ENCODE measurements at regions not wholly inside any gene's neighbourhood (a gene's known extent, or its start where the extent isn't known, plus 50 kb on each side); places are given as distances from the start of the nearest gene placed in this dataset.

DNA sequence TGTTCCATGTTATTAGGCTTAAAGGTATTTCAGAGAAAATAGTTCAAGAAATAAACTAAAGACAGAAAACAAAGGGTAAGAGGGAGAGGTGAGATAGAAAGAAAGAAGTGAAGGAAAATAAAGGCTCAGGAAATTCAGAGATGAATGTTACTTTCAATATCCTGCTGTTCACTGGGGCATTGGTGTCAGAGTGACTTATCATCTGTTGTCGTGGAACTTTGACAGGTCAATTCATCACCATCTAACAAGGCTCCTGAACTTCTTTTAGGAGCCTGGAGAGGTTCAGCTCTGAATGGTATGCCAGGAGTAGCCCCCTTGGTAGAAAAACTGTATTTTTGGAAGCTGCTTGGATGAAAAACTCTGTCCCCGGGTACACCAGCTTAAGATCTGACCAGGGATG is 100.1 kb downstream of the KLF6 start:
- no peaks in the 10 kb centered on the region for H3F3A ChIP-seq (replicated peaks; ENCODE audit: insufficient read depth)
- H3K4me2 ChIP-seq, result no peak overlapping the region
- ChIA-PET CTCF (interaction anchor here (0.6 kb wide), 1 partner anchor 56 kb away, joined by 3 read pairs; no protein-coding TSS in a partner anchor), POLR2A (no interaction called here)
- H3K4me3 ChIP-seq (ENCODE audit: low read depth in 2 of 2, low read length in 1 of 2), result no peak overlapping the region
- no peaks in the 10 kb centered on the region for H3K79me2 ChIP-seq (ENCODE audit: insufficient read depth)
- no peak overlapping the region for H3K27ac ChIP-seq (ENCODE audit: low read depth in 2 of 2, low read length in 1 of 2)
- no peaks in the 10 kb centered on the region for H3K27me3 ChIP-seq (ENCODE audit: insufficient read depth)
- H4K20me1 ChIP-seq (ENCODE audit: insufficient read depth), result no peaks in the 10 kb centered on the region
- no peaks in the 10 kb centered on the region; a peak in 1 of 4 replicates for H3K4me1 ChIP-seq (ENCODE audit: control insufficient read depth in 1 of 2, insufficient read depth in 2 of 2, low read depth in 1 of 2, low read length in 1 of 2)
- DNase-seq, result no peak
- TF ChIP-seq, protein P1, sequence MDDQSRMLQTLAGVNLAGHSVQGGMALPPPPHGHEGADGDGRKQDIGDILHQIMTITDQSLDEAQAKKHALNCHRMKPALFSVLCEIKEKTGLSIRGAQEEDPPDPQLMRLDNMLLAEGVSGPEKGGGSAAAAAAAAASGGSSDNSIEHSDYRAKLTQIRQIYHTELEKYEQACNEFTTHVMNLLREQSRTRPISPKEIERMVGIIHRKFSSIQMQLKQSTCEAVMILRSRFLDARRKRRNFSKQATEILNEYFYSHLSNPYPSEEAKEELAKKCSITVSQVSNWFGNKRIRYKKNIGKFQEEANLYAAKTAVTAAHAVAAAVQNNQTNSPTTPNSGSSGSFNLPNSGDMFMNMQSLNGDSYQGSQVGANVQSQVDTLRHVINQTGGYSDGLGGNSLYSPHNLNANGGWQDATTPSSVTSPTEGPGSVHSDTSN (IDR thresholded peaks at IDR 0.05), result no peak
- TF ChIP-seq FOXM1 (IDR thresholded peaks at IDR 0.05; ENCODE audit: low read depth) (no peak), FOSL2 (IDR thresholded peaks at IDR 0.05; ENCODE audit: borderline replicate concordance, low read depth) (no peak), NFIC (IDR thresholded peaks at IDR 0.05; ENCODE audit: borderline replicate concordance) (no peak), MEF2A (IDR thresholded peaks at IDR 0.05; ENCODE audit: borderline replicate concordance, low read depth) (no peak), RCOR1 (IDR thresholded peaks at IDR 0.05; ENCODE audit: low read length) (no peak), ELF1 (IDR thresholded peaks at IDR 0.05) (no peak), TCF12 (IDR thresholded peaks at IDR 0.05) (no peak), RXRA (IDR thresholded peaks at IDR 0.05; ENCODE audit: borderline replicate concordance, low read depth) (no peak), EP300 (IDR thresholded peaks at IDR 0.05; ENCODE audit: borderline replicate concordance in 1 of 2, low read depth in 1 of 2, low read length in 1 of 2) (no peak), TEAD4 (IDR thresholded peaks at IDR 0.05; ENCODE audit: borderline replicate concordance, insufficient read depth) (no peak), RFX5 (IDR thresholded peaks at IDR 0.05; ENCODE audit: low read length) (no peak), GABPA (IDR thresholded peaks at IDR 0.05; ENCODE audit: low read depth) (no peak), JUND (IDR thresholded peaks at IDR 0.05) (no peak)
- TF ChIP-seq, protein P2, sequence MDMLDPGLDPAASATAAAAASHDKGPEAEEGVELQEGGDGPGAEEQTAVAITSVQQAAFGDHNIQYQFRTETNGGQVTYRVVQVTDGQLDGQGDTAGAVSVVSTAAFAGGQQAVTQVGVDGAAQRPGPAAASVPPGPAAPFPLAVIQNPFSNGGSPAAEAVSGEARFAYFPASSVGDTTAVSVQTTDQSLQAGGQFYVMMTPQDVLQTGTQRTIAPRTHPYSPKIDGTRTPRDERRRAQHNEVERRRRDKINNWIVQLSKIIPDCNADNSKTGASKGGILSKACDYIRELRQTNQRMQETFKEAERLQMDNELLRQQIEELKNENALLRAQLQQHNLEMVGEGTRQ (IDR thresholded peaks at IDR 0.05; ENCODE audit: borderline replicate concordance, low read depth, low read length), result no peak
- TF ChIP-seq, protein P3, sequence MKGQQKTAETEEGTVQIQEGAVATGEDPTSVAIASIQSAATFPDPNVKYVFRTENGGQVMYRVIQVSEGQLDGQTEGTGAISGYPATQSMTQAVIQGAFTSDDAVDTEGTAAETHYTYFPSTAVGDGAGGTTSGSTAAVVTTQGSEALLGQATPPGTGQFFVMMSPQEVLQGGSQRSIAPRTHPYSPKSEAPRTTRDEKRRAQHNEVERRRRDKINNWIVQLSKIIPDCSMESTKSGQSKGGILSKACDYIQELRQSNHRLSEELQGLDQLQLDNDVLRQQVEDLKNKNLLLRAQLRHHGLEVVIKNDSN (IDR thresholded peaks at IDR 0.05; ENCODE audit: borderline replicate concordance, low read depth), result no peak
- TF ChIP-seq, protein P4, sequence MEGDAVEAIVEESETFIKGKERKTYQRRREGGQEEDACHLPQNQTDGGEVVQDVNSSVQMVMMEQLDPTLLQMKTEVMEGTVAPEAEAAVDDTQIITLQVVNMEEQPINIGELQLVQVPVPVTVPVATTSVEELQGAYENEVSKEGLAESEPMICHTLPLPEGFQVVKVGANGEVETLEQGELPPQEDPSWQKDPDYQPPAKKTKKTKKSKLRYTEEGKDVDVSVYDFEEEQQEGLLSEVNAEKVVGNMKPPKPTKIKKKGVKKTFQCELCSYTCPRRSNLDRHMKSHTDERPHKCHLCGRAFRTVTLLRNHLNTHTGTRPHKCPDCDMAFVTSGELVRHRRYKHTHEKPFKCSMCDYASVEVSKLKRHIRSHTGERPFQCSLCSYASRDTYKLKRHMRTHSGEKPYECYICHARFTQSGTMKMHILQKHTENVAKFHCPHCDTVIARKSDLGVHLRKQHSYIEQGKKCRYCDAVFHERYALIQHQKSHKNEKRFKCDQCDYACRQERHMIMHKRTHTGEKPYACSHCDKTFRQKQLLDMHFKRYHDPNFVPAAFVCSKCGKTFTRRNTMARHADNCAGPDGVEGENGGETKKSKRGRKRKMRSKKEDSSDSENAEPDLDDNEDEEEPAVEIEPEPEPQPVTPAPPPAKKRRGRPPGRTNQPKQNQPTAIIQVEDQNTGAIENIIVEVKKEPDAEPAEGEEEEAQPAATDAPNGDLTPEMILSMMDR (IDR thresholded peaks at IDR 0.05), result no peak
- TF ChIP-seq, protein P5, sequence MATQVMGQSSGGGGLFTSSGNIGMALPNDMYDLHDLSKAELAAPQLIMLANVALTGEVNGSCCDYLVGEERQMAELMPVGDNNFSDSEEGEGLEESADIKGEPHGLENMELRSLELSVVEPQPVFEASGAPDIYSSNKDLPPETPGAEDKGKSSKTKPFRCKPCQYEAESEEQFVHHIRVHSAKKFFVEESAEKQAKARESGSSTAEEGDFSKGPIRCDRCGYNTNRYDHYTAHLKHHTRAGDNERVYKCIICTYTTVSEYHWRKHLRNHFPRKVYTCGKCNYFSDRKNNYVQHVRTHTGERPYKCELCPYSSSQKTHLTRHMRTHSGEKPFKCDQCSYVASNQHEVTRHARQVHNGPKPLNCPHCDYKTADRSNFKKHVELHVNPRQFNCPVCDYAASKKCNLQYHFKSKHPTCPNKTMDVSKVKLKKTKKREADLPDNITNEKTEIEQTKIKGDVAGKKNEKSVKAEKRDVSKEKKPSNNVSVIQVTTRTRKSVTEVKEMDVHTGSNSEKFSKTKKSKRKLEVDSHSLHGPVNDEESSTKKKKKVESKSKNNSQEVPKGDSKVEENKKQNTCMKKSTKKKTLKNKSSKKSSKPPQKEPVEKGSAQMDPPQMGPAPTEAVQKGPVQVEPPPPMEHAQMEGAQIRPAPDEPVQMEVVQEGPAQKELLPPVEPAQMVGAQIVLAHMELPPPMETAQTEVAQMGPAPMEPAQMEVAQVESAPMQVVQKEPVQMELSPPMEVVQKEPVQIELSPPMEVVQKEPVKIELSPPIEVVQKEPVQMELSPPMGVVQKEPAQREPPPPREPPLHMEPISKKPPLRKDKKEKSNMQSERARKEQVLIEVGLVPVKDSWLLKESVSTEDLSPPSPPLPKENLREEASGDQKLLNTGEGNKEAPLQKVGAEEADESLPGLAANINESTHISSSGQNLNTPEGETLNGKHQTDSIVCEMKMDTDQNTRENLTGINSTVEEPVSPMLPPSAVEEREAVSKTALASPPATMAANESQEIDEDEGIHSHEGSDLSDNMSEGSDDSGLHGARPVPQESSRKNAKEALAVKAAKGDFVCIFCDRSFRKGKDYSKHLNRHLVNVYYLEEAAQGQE (IDR thresholded peaks at IDR 0.05; ENCODE audit: low read depth, low read length), result no peak
- H3K9ac ChIP-seq, result no peak overlapping the region
- 86% methylated on average over 2 of the region's 2 CpGs for WGBS (ENCODE audit: low lambda C conversion rate)
- no peaks in the 10 kb centered on the region for H3K9me3 ChIP-seq
- H3K36me3 ChIP-seq (replicated peaks in 1 of 2; ENCODE audit: control insufficient read depth in 1 of 2, insufficient read depth in 2 of 2, low read length in 1 of 2), result no peaks in the 10 kb centered on the region
- no peak overlapping the region for H2AFZ ChIP-seq (ENCODE audit: low read depth)
- H3K9me2 ChIP-seq, result no peaks in the 10 kb centered on the region

Measured in SK-N-SH (cell line).